Limb (tissue), 2 donors: ENCODE measurements at regions not wholly inside any gene's neighbourhood (a gene's known extent, or its start where the extent isn't known, plus 50 kb on each side); places are given as distances from the start of the nearest gene placed in this dataset.
"Not testable (repeated sequence)": the region's sequence is repeated elsewhere in the genome, so short reads cannot be mapped to it uniquely, and the experiment has no call there.

Experiments
- DNase-seq, 2 donors: peaks; one replicate each; pipeline ENCODE4 v3.0.0-alpha.2; 2016; ENCODE audit errors: extremely low spot score in 2 of 2

GRCh38 chr4:96916711-96917110 lies 1076.8 kb downstream of the PDHA2 start:
- no peak for DNase-seq

- no peak for DNase-seq
Observed at GRCh38 chr4:96936886-96937285, 1097.0 kb downstream of the PDHA2 start.

GRCh38 chr4:96946552-96946951 lies 1106.7 kb downstream of the PDHA2 start:
- no peak for DNase-seq

- no peak for DNase-seq
Observed at GRCh38 chr4:96952610-96953009, 1112.7 kb downstream of the PDHA2 start.

- DNase-seq: no peak
Observed at GRCh38 chr4:96955226-96955625, 1115.3 kb downstream of the PDHA2 start.

- DNase-seq: no peak
Observed at GRCh38 chr4:96955691-96956090, 1115.8 kb downstream of the PDHA2 start.

- DNase-seq: no peak
Observed at GRCh38 chr4:96969455-96969854, 1129.6 kb downstream of the PDHA2 start.

GRCh38 chr4:96972920-96973319 lies 1133.0 kb downstream of the PDHA2 start:
- DNase-seq: no peak

- DNase-seq: no peak
Observed at GRCh38 chr4:96974295-96974694, 1134.4 kb downstream of the PDHA2 start.

- no peak for DNase-seq
Observed at GRCh38 chr4:96983830-96984229, 1143.9 kb downstream of the PDHA2 start.

- DNase-seq: no peak
Observed at GRCh38 chr4:96986816-96987215, 1146.9 kb downstream of the PDHA2 start.

GRCh38 chr4:96991083-96991482 lies 1151.2 kb downstream of the PDHA2 start:
- DNase-seq: no peak

- DNase-seq: no peak
Observed at GRCh38 chr4:96992443-96992842, 1150.8 kb downstream of the STPG2 start.

GRCh38 chr4:96993560-96993959 lies 1149.7 kb downstream of the STPG2 start:
- DNase-seq: no peak

GRCh38 chr4:97003715-97004114 lies 1139.6 kb downstream of the STPG2 start:
- DNase-seq: no peak

- no peak for DNase-seq
Observed at GRCh38 chr4:97013309-97013708, 1130.0 kb downstream of the STPG2 start.

GRCh38 chr4:97013711-97014110 lies 1129.6 kb downstream of the STPG2 start:
- DNase-seq: peak in 1 of 2 donors; percentile 6

- no peak for DNase-seq
Observed at GRCh38 chr4:97015301-97015700, 1128.0 kb downstream of the STPG2 start.

GRCh38 chr4:97016186-97016907 lies 1126.9 kb downstream of the STPG2 start:
- DNase-seq: no peak

GRCh38 chr4:97027728-97028410 lies 1115.4 kb downstream of the STPG2 start:
- DNase-seq: no peak

- no peak for DNase-seq
Observed at GRCh38 chr4:97028785-97029184, 1114.5 kb downstream of the STPG2 start.

- not testable (repeated sequence) for DNase-seq
Observed at GRCh38 chr4:97037411-97038145, 1105.7 kb downstream of the STPG2 start.
